H1 (cell line): ENCODE measurements at regions not wholly inside any gene's neighbourhood (a gene's known extent, or its start where the extent isn't known, plus 50 kb on each side); places are given as distances from the start of the nearest gene placed in this dataset.

Experiments used
- EZH2 ChIP-seq: fragments of 200-600 bp; sonication (generic); IDR thresholded peaks from 2 replicates; pipeline ENCODE4 v1.7.1; 2012; ENCODE audit warnings: low read depth, mild to moderate bottlenecking, moderate library complexity, low read length, inconsistent platforms; ENCODE audit not compliant: severe bottlenecking
- HDAC6 ChIP-seq: IDR thresholded peaks from one replicate; pipeline ENCODE4 v1.7.1; 2012; ENCODE audit warnings: low read depth, mild to moderate bottlenecking, inconsistent platforms, low read length, moderate library complexity
- NRF1 ChIP-seq: IDR thresholded peaks from 2 replicates; pipeline ENCODE4 v1.6.1; 2011; ENCODE audit warnings: mild to moderate bottlenecking, low read depth, low read length, improper control_type of control experiment
- POLR2A ChIP-seq, 2 experiments: IDR thresholded peaks; 1 replicate in 1 of 2; 2 replicates in 1 of 2; pipeline ENCODE4 v1.6.1; 2011; ENCODE audit warnings: low read depth in 2 of 2, low read length in 2 of 2, mild to moderate bottlenecking in 2 of 2; ENCODE audit errors: control extremely low read depth in 1 of 2
- TBP ChIP-seq: IDR thresholded peaks from 2 replicates; pipeline ENCODE4 v1.6.1; 2011; ENCODE audit warnings: low read depth, low read length, improper control_type of control experiment

- TF ChIP-seq NRF1 = no peak
- no peak for TF ChIP-seq POLR2A (IDR thresholded peaks at IDR 0.05; ENCODE audit: control extremely low read depth in 1 of 2, low read depth in 2 of 2, low read length in 2 of 2)
- TF ChIP-seq EZH2 = no peak
- no peak for TF ChIP-seq TBP
- TF ChIP-seq HDAC6 = no peak
Measured at GRCh38 chr7:86978808-86979506, 80.5 kb downstream of the ELAPOR2 start (continued).
